Fibroblast of lung (primary cell): ENCODE measurements at regions not wholly inside any gene's neighbourhood (a gene's known extent, or its start where the extent isn't known, plus 50 kb on each side); places are given as distances from the start of the nearest gene placed in this dataset.

ENCODE experiments used
- DNase-seq, 2 donors: peaks; one replicate each; pipeline versions ENCODE4 v3.0.0 to v3.0.0-alpha.2; 2010; ENCODE audit warnings: low read depth in 2 of 2
- H2AFZ ChIP-seq: 2 replicates; pipeline ENCODE4 v1.5.1; 2012; ENCODE audit warnings: low read length, control low read depth, inconsistent platforms
- H3K27ac ChIP-seq: 2 replicates; pipeline ENCODE4 v1.5.1; 2011; ENCODE audit warnings: low read length, control low read depth; ENCODE audit not compliant: insufficient read depth
- H3K27me3 ChIP-seq: 2 replicates; pipeline ENCODE4 v1.5.1; 2011; ENCODE audit warnings: mild to moderate bottlenecking, low read length; ENCODE audit not compliant: control insufficient read depth, insufficient read depth
- H3K36me3 ChIP-seq: 2 replicates; pipeline ENCODE4 v1.5.1; 2011; ENCODE audit warnings: low read length; ENCODE audit not compliant: control insufficient read depth, insufficient read depth
- H3K4me1 ChIP-seq: 2 replicates; pipeline ENCODE4 v1.5.1; 2011; ENCODE audit warnings: low read length; ENCODE audit not compliant: control insufficient read depth, insufficient read depth; ENCODE audit errors: extremely low read depth
- H3K4me2 ChIP-seq: 2 replicates; pipeline ENCODE4 v1.5.1; 2011; ENCODE audit warnings: low read length, control low read depth; ENCODE audit not compliant: insufficient read depth; ENCODE audit errors: extremely low read depth
- H3K4me3 ChIP-seq, 4 experiments: fragments of 200-600 bp in 1 of 4; sonication (generic) in 1 of 4; replicated peaks in 1 of 4; 2 replicates each; pipeline ENCODE4 v1.5.1; 2011 to 2016; ENCODE audit warnings: low read length in 4 of 4, low read depth in 3 of 4, mild to moderate bottlenecking in 3 of 4, control low read depth in 2 of 4, inconsistent platforms in 1 of 4, mixed read lengths in 1 of 4; ENCODE audit not compliant: insufficient read depth in 1 of 4; ENCODE audit errors: control extremely low read depth in 1 of 4
- H3K79me2 ChIP-seq: 2 replicates; pipeline ENCODE4 v1.5.1; 2012; ENCODE audit warnings: mild to moderate bottlenecking, low read length, inconsistent platforms; ENCODE audit not compliant: control insufficient read depth, insufficient read depth
- H3K9ac ChIP-seq: 2 replicates; pipeline ENCODE4 v1.5.1; 2011; ENCODE audit warnings: mild to moderate bottlenecking, low read length, control low read depth; ENCODE audit not compliant: insufficient read depth
- H3K9me3 ChIP-seq: 2 replicates; pipeline ENCODE4 v1.5.1; 2012; ENCODE audit warnings: low read depth, low read length; ENCODE audit not compliant: control insufficient read depth, insufficient read depth
- H4K20me1 ChIP-seq: 2 replicates; pipeline ENCODE4 v1.5.1; 2011; ENCODE audit warnings: low read length; ENCODE audit not compliant: control insufficient read depth, insufficient read depth; ENCODE audit errors: extremely low read depth
- EZH2 ChIP-seq: IDR thresholded peaks from 2 replicates; pipeline ENCODE4 v1.5.1; 2012; ENCODE audit warnings: low read length, control low read depth, mild to moderate bottlenecking; ENCODE audit errors: missing control alignments
- TF ChIP-seq, protein P1 (sequence below), 2 donors: IDR thresholded peaks in 1 of 2; conservative IDR thresholded peaks in 1 of 2; 1 replicate in 1 of 2; 2 replicates in 1 of 2; pipeline ENCODE4 v1.5.1; 2011 to 2012; ENCODE audit warnings: low read length in 2 of 2, control low read depth in 1 of 2, inconsistent platforms in 1 of 2, low read depth in 1 of 2, mild to moderate bottlenecking in 1 of 2

GRCh38 chr5:68576805-68577204, 361.2 kb downstream of the PIK3R1 start:
- H3K36me3 ChIP-seq: no peaks in the 10 kb centered on the region
- H3K4me2 ChIP-seq: no peak overlapping the region
- no peak overlapping the region for H3K27ac ChIP-seq
- no peaks in the 10 kb centered on the region for H4K20me1 ChIP-seq
- no peaks in the 10 kb centered on the region for H3K4me1 ChIP-seq
- H3K79me2 ChIP-seq: no peaks in the 10 kb centered on the region
- TF ChIP-seq, protein P1, sequence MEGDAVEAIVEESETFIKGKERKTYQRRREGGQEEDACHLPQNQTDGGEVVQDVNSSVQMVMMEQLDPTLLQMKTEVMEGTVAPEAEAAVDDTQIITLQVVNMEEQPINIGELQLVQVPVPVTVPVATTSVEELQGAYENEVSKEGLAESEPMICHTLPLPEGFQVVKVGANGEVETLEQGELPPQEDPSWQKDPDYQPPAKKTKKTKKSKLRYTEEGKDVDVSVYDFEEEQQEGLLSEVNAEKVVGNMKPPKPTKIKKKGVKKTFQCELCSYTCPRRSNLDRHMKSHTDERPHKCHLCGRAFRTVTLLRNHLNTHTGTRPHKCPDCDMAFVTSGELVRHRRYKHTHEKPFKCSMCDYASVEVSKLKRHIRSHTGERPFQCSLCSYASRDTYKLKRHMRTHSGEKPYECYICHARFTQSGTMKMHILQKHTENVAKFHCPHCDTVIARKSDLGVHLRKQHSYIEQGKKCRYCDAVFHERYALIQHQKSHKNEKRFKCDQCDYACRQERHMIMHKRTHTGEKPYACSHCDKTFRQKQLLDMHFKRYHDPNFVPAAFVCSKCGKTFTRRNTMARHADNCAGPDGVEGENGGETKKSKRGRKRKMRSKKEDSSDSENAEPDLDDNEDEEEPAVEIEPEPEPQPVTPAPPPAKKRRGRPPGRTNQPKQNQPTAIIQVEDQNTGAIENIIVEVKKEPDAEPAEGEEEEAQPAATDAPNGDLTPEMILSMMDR (conservative IDR thresholded peaks at IDR 0.05 in 1 of 2, IDR thresholded peaks at IDR 0.05 in 1 of 2; ENCODE audit: low read depth in 1 of 2, low read length in 2 of 2): no peak
- TF ChIP-seq EZH2: no peak
- no peaks in the 10 kb centered on the region for H3K27me3 ChIP-seq
- no peak overlapping the region for H3K9ac ChIP-seq
- no peak for DNase-seq
- H3K4me3 ChIP-seq: no peak overlapping the region
- no peak overlapping the region for H2AFZ ChIP-seq
- no peaks in the 10 kb centered on the region for H3K9me3 ChIP-seq

- no peaks in the 10 kb centered on the region for H3K36me3 ChIP-seq
- H3K9ac ChIP-seq: no peak overlapping the region
- TF ChIP-seq, protein P1 (conservative IDR thresholded peaks at IDR 0.05 in 1 of 2, IDR thresholded peaks at IDR 0.05 in 1 of 2; ENCODE audit: low read depth in 1 of 2, low read length in 2 of 2): no peak
- no peak for TF ChIP-seq EZH2
- no peaks in the 10 kb centered on the region for H3K9me3 ChIP-seq
- no peaks in the 10 kb centered on the region for H4K20me1 ChIP-seq
- no peaks in the 10 kb centered on the region for H3K79me2 ChIP-seq
- H3K27me3 ChIP-seq: no peaks in the 10 kb centered on the region
- no peak overlapping the region for H2AFZ ChIP-seq
- no peak overlapping the region for H3K27ac ChIP-seq
- H3K4me2 ChIP-seq: no peak overlapping the region
- no peak for DNase-seq
- H3K4me1 ChIP-seq: no peaks in the 10 kb centered on the region
- H3K4me3 ChIP-seq: no peak overlapping the region
These were observed 366.7 kb downstream of the PIK3R1 start for GRCh38 chr5:68582284-68582683.

DNA sequence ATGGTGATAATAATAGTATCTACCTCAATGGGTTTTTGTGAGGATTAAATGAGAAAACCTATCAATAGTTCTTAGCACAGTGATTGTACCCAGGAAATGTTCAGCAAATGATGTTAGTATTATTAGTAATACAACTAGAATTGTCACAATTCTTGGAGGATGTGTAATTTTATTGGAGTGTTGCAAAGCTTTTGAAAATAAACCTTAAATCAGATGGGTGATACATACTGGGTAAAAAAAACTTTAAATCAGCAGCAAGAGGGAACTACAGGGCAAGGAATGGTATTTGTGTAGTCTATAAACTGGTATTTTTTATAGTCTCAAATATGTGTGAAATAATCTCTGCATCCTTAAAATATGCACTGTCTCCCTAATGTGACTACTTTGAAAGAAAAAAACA, 371.6 kb downstream of the PIK3R1 start:
- H3K4me1 ChIP-seq: no peaks in the 10 kb centered on the region
- H3K4me2 ChIP-seq: no peak overlapping the region
- H3K27me3 ChIP-seq: no peaks in the 10 kb centered on the region
- H3K9ac ChIP-seq: no peak overlapping the region
- H2AFZ ChIP-seq: no peak overlapping the region
- H3K4me3 ChIP-seq: no peak overlapping the region
- H3K79me2 ChIP-seq: no peaks in the 10 kb centered on the region
- DNase-seq: no peak
- no peak for TF ChIP-seq EZH2
- TF ChIP-seq, protein P1 (conservative IDR thresholded peaks at IDR 0.05 in 1 of 2, IDR thresholded peaks at IDR 0.05 in 1 of 2; ENCODE audit: low read depth in 1 of 2, low read length in 2 of 2): no peak
- no peaks in the 10 kb centered on the region for H3K9me3 ChIP-seq
- no peaks in the 10 kb centered on the region for H4K20me1 ChIP-seq
- H3K36me3 ChIP-seq: no peaks in the 10 kb centered on the region
- H3K27ac ChIP-seq: no peak overlapping the region
